ENCODE measurements at regions not wholly inside any gene's neighbourhood (a gene's known extent, or its start where the extent isn't known, plus 50 kb on each side); places are given as distances from the start of the nearest gene placed in this dataset.

DNA sequence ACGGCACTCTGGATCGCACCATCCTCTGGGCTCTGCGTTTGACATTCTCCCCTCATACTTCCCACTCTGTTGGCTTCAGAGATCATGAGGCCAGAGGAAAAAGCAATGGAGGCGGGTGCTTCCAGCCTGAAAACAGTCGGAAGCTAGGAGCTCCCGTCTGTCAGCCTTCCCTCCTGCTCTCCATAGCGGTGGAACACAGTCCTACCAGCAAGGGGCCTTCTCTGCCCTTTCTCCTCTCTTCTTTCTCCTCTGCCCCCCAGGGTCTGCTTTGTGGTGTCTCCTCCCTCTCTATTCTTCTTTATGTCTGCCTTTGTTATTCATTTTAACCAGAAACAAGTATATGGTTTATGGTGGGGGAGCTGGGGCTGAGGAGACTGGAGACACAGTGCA, 152.5 kb upstream of the NFIB start:
- Histone ChIP-seq H3K36me3 (no peaks in the 10 kb centered on the region), H3K4me3 (no peak overlapping the region), H3K27ac (no peak overlapping the region), H3K27me3 (no peaks in the 10 kb centered on the region), H3K4me1 (no peaks in the 10 kb centered on the region), H3K9me3 (no peaks in the 10 kb centered on the region)
- no peak for DNase-seq
- 91 to 95% methylated on average over 7 of the region's 7 CpGs for WGBS, 2 donors
- ATAC-seq (ENCODE audit: low FRiP score in 2 of 2) = no peak
- TF ChIP-seq EP300 (IDR thresholded peaks at IDR 0.05) (no peak), POLR2A (IDR thresholded peaks at IDR 0.05) (no peak), POLR2AphosphoS5 (IDR thresholded peaks at IDR 0.05) (no peak)
- TF ChIP-seq, protein P1, sequence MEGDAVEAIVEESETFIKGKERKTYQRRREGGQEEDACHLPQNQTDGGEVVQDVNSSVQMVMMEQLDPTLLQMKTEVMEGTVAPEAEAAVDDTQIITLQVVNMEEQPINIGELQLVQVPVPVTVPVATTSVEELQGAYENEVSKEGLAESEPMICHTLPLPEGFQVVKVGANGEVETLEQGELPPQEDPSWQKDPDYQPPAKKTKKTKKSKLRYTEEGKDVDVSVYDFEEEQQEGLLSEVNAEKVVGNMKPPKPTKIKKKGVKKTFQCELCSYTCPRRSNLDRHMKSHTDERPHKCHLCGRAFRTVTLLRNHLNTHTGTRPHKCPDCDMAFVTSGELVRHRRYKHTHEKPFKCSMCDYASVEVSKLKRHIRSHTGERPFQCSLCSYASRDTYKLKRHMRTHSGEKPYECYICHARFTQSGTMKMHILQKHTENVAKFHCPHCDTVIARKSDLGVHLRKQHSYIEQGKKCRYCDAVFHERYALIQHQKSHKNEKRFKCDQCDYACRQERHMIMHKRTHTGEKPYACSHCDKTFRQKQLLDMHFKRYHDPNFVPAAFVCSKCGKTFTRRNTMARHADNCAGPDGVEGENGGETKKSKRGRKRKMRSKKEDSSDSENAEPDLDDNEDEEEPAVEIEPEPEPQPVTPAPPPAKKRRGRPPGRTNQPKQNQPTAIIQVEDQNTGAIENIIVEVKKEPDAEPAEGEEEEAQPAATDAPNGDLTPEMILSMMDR (IDR thresholded peaks at IDR 0.05) = no peak

DNA sequence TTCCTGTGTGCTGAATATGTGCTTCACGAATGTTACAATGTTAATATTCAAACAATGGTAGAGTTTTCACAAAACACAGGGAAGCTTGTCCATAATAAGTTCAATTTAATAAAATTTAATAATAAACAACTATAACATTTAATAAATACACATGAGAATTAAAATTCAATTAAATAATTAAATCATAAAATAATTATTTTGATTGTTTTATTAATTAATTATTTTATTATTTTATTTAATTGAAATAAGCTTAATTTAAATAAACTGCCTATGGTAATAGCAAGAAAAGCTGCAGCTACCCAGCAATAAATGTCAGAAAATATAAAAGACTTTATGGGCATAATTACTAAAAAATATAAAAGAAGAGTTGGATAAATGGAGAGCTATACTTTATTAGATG, 149.0 kb upstream of the NFIB start:
- Histone ChIP-seq H3K27ac (no peak overlapping the region), H3K36me3 (no peaks in the 10 kb centered on the region), H3K4me1 (no peaks in the 10 kb centered on the region), H3K9me3 (no peaks in the 10 kb centered on the region), H3K4me3 (no peak overlapping the region), H3K27me3 (no peaks in the 10 kb centered on the region)
- no peak for TF ChIP-seq POLR2A (IDR thresholded peaks at IDR 0.05)
- no peak for TF ChIP-seq EP300 (IDR thresholded peaks at IDR 0.05)
- TF ChIP-seq POLR2AphosphoS5 (IDR thresholded peaks at IDR 0.05) = no peak
- TF ChIP-seq, protein P1 (IDR thresholded peaks at IDR 0.05) = no peak
- ATAC-seq (ENCODE audit: low FRiP score in 2 of 2) (no peak), DNase-seq (no peak)
- WGBS, 2 donors = 90 to 95% methylated on average over 1 of the region's 1 CpG

DNA sequence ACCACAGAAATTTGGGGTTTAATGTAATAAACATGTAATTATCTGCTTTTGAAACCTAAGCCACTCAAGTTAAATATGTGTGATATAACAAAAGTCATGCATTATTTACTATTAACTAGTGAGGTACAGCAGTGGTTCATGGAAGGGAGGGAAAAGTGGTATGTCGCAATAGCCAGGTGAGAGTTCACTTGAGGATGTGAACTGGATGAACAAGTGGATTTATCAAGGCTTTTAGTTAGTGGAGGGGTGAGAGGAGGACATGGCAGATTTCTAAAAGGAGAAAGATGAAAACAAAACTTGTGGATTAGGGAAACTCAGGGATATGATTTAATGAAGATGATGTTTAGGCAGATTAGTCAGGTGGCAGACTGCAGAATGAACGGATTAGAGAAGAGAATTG, 141.3 kb upstream of the NFIB start:
- 74 to 76% methylated on average over 2 of the region's 2 CpGs for WGBS, 2 donors

DNA sequence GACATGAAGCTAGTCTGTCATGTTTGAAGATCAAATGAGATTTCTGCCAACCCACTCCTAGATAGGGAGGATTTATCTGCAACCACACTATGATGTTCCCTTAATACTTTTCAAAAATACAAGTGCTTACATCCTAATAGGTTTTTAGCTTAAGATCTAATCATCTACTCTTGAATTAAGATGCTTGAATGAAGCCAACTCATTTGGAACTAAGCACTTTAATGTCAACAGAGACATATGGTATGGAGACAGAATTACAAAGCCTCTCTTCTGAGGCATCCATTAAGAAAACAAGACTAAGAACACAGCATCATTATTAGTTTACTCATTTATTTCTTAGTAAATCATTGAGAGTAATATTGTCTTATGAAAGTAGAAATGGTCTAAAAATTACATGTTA, 139.3 kb upstream of the NFIB start:
- Histone ChIP-seq H3K27me3 (no peaks in the 10 kb centered on the region), H3K4me3 (no peak overlapping the region), H3K36me3 (no peaks in the 10 kb centered on the region), H3K4me1 (no peaks in the 10 kb centered on the region), H3K9me3 (no peaks in the 10 kb centered on the region), H3K27ac (no peak overlapping the region)
- no peak for DNase-seq
- TF ChIP-seq, protein P1 (IDR thresholded peaks at IDR 0.05) = no peak
- TF ChIP-seq POLR2AphosphoS5 (IDR thresholded peaks at IDR 0.05) = no peak
- TF ChIP-seq POLR2A (IDR thresholded peaks at IDR 0.05) = no peak
- ATAC-seq (ENCODE audit: low FRiP score in 2 of 2) = no peak

More for the DNA sequence above, 141.3 kb upstream of the NFIB start:
- no peak overlapping the region for H3K4me3 ChIP-seq
- peak in 1 of 2 donors; percentile 34 for DNase-seq
- H3K27ac ChIP-seq = no peak overlapping the region
- no peaks in the 10 kb centered on the region for H3K9me3 ChIP-seq
- no peak for ATAC-seq (ENCODE audit: low FRiP score in 2 of 2)
- H3K4me1 ChIP-seq = no peaks in the 10 kb centered on the region
- no peak for TF ChIP-seq POLR2AphosphoS5 (IDR thresholded peaks at IDR 0.05)
- no peak for TF ChIP-seq POLR2A (IDR thresholded peaks at IDR 0.05)
- TF ChIP-seq, protein P1 (IDR thresholded peaks at IDR 0.05) = no peak
- TF ChIP-seq EP300 (IDR thresholded peaks at IDR 0.05) = no peak
- no peaks in the 10 kb centered on the region for H3K27me3 ChIP-seq
- H3K36me3 ChIP-seq = no peaks in the 10 kb centered on the region

DNA sequence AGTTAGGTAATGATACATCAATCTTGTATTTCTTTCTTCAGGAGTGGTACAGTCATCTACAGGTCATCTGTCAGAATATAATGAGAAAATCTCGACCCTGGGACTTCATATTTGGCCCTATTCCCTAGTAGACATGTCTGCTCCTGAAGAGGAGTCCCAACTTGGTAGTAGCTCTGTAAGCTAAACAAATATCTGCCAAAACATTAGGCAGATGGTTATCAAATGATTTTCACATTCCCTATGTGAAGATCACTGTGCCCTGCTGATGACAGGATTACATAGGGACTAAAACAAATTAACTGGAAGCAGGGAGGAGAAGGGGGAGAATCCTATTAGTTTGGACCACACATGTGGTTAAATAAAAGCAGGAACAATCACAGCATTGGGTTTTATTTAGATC, 138.6 kb upstream of the NFIB start:
- H3K4me1 ChIP-seq = no peaks in the 10 kb centered on the region
- TF ChIP-seq POLR2AphosphoS5 (IDR thresholded peaks at IDR 0.05) = no peak
- no peak for TF ChIP-seq POLR2A (IDR thresholded peaks at IDR 0.05)
- TF ChIP-seq EP300 (IDR thresholded peaks at IDR 0.05) = no peak
- TF ChIP-seq, protein P1 (IDR thresholded peaks at IDR 0.05) = no peak
- H3K27ac ChIP-seq = no peak overlapping the region
- H3K4me3 ChIP-seq = no peak overlapping the region
- WGBS, 2 donors = 25 to 32% methylated on average over 1 of the region's 1 CpG
- no peaks in the 10 kb centered on the region for H3K36me3 ChIP-seq
- DNase-seq (no peak), ATAC-seq (ENCODE audit: low FRiP score in 2 of 2) (no peak)
- no peaks in the 10 kb centered on the region for H3K27me3 ChIP-seq
- H3K9me3 ChIP-seq = no peaks in the 10 kb centered on the region
